Retinal pigment epithelial cell (primary cell): ENCODE measurements at regions not wholly inside any gene's neighbourhood (a gene's known extent, or its start where the extent isn't known, plus 50 kb on each side); places are given as distances from the start of the nearest gene placed in this dataset.

Experiments used
- DNase-seq: peaks from one replicate; pipeline ENCODE4 v3.0.0-alpha.2; 2010; ENCODE audit warnings: low read depth
- H3K4me3 ChIP-seq: 2 replicates; pipeline ENCODE4 v1.5.1; 2011; ENCODE audit warnings: mild to moderate bottlenecking, low read length, control low read depth, moderate library complexity
- CTCF ChIP-seq: conservative IDR thresholded peaks from 2 replicates; pipeline ENCODE4 v1.5.1; 2011; ENCODE audit warnings: low read depth, low read length, control low read depth, inconsistent platforms

GRCh38 chr18:28916456-28916855, 739.5 kb upstream of the CDH2 start:
- H3K4me3 ChIP-seq = no peak overlapping the region
- peak; percentile 62 for DNase-seq
- no peak for TF ChIP-seq CTCF

- H3K4me3 ChIP-seq = no peak overlapping the region
- no peak for DNase-seq
- TF ChIP-seq CTCF = no peak
These were observed 728.6 kb upstream of the CDH2 start for GRCh38 chr18:28905509-28905908.

- no peak overlapping the region for H3K4me3 ChIP-seq
- TF ChIP-seq CTCF = no peak
- DNase-seq = no peak
These were observed 727.9 kb upstream of the CDH2 start for GRCh38 chr18:28904789-28905364.

- no peak for TF ChIP-seq CTCF
- no peak overlapping the region for H3K4me3 ChIP-seq
- peak; percentile 48 for DNase-seq
These were observed 726.4 kb upstream of the CDH2 start for GRCh38 chr18:28903306-28903705.

GRCh38 chr18:28890791-28891190, 713.9 kb upstream of the CDH2 start:
- no peak for TF ChIP-seq CTCF
- DNase-seq = no peak

GRCh38 chr18:28884304-28884703, 707.4 kb upstream of the CDH2 start:
- no peak for DNase-seq
- TF ChIP-seq CTCF = no peak
- no peak overlapping the region for H3K4me3 ChIP-seq

More at GRCh38 chr18:28890791-28891190, 713.9 kb upstream of the CDH2 start:
- H3K4me3 ChIP-seq = no peak overlapping the region

- H3K4me3 ChIP-seq = no peak overlapping the region
- DNase-seq = no peak
- TF ChIP-seq CTCF = no peak
These were observed 703.9 kb upstream of the CDH2 start for GRCh38 chr18:28880856-28881255.
